Stimulated activated CD4-positive, alpha-beta T cell treated with anti-CD3 and anti-CD28 coated beads, TNF-alpha, amount 100 ng/mL, for 24 hours (primary cell): ENCODE measurements at regions not wholly inside any gene's neighbourhood (a gene's known extent, or its start where the extent isn't known, plus 50 kb on each side); places are given as distances from the start of the nearest gene placed in this dataset.
"Not testable (repeated sequence)": the region's sequence is repeated elsewhere in the genome, so short reads cannot be mapped to it uniquely, and the experiment has no call there.

ENCODE experiments used
- DNase-seq, 3 experiments: peaks; one replicate each; pipeline ENCODE4 v3.0.0-alpha.2; 2020; ENCODE audit warnings: low read depth in 3 of 3

GRCh38 chr3:66934041-66934440 is 64.1 kb upstream of the KBTBD8 start:
- no peak for DNase-seq

GRCh38 chr3:66934725-66935124 is 63.4 kb upstream of the KBTBD8 start:
- DNase-seq, result no peak

GRCh38 chr3:66937041-66937440 is 61.1 kb upstream of the KBTBD8 start:
- not testable (repeated sequence) for DNase-seq

GRCh38 chr3:66938338-66938963 is 59.7 kb upstream of the KBTBD8 start:
- peak; percentile 2 to 20 (median 5) for DNase-seq

GRCh38 chr3:66948041-66948440 is 50.1 kb upstream of the KBTBD8 start:
- no peak for DNase-seq
